Ectodermal cell (in vitro differentiated cells): ENCODE measurements at regions not wholly inside any gene's neighbourhood (a gene's known extent, or its start where the extent isn't known, plus 50 kb on each side); places are given as distances from the start of the nearest gene placed in this dataset.
"Not testable (repeated sequence)": the region's sequence is repeated elsewhere in the genome, so short reads cannot be mapped to it uniquely, and the experiment has no call there.

Source experiments
- H3K27ac ChIP-seq: 2 replicates; pipeline ENCODE4 v1.7.0; 2013; ENCODE audit warnings: mild to moderate bottlenecking, low read depth, low read length; ENCODE audit not compliant: insufficient read depth, poor library complexity, severe bottlenecking
- H3K27me3 ChIP-seq: 2 replicates; pipeline ENCODE4 v1.7.0; 2013; ENCODE audit warnings: mild to moderate bottlenecking, low read length; ENCODE audit not compliant: insufficient read depth, control insufficient read depth, poor library complexity, severe bottlenecking
- H3K36me3 ChIP-seq: one replicate; pipeline ENCODE4 v1.7.0; 2013; ENCODE audit warnings: low read length; ENCODE audit not compliant: control insufficient read depth, insufficient read depth
- H3K4me1 ChIP-seq: one replicate; pipeline ENCODE4 v1.7.0; 2013; ENCODE audit warnings: low read length; ENCODE audit not compliant: control insufficient read depth, insufficient read depth
- H3K4me3 ChIP-seq: 2 replicates; pipeline ENCODE4 v1.7.0; 2013; ENCODE audit warnings: low read depth, low read length, control low read depth; ENCODE audit not compliant: insufficient read depth
- H3K9me3 ChIP-seq: 2 replicates; pipeline ENCODE4 v1.7.0; 2013; ENCODE audit warnings: mild to moderate bottlenecking, low read length, moderate library complexity; ENCODE audit not compliant: control insufficient read depth
- WGBS, 2 experiments: methylation state at CpG; one replicate each; pipeline ENCODE4 v1.1.7; 2013; ENCODE audit warnings: missing lambda C conversion rate in 2 of 2; 5-methylcytosine and 5-hydroxymethylcytosine counted together

DNA sequence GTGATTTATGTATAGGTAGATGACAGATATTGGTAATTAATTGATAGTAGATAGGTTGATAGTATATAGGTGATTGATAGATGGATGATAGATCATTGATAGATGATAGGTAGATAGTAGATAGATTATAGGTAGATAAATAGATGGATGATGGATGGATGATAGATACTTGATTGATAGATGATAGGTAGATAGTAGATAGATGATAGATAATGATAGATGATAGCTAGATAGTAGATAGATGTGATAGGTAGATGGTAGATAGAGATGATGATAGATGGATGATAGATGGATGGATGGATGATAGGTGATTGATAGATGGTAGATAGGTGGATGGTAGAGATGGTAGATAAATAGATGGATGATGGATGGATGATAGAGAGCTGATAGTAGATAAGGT lies 62.0 kb upstream of the SAMD11 start:
- peaks cover 9% of the 10 kb centered on the region for H3K27me3 ChIP-seq
- no peak overlapping the region for H3K27ac ChIP-seq
- H3K9me3 ChIP-seq = no peaks in the 10 kb centered on the region
- no peak overlapping the region for H3K4me3 ChIP-seq
- no peaks in the 10 kb centered on the region for H3K4me1 ChIP-seq
- H3K36me3 ChIP-seq = no peaks in the 10 kb centered on the region

DNA sequence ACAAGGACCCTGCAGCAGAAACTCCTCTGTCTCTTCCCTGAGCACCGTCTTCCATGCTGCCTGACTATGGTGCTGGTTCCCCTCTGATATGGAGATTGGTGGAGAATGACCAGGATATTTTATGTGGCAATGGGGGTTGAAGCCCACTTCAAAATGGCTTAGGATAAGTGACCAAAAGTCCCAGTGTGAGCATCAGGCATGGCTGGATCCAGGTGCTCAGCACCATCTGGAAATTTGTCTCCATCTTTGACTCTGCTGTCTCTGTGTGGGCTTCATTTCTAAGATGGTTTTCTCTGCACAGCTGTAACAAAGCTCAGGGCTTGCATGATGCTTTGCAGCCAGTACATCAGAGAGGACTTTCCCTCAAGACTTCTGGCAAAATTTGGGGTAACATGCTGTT lies 61.1 kb upstream of the SAMD11 start:
- not testable (repeated sequence) for H3K4me3 ChIP-seq, H3K4me1 ChIP-seq, H3K9me3 ChIP-seq, H3K36me3 ChIP-seq, H3K27ac ChIP-seq
- 0% methylated on average over 1 of the region's 1 CpG; no CpG with 5 or more reads in 1 of the 2 experiments for WGBS, 2 experiments
- H3K27me3 ChIP-seq = peaks cover 14% of the 10 kb centered on the region

DNA sequence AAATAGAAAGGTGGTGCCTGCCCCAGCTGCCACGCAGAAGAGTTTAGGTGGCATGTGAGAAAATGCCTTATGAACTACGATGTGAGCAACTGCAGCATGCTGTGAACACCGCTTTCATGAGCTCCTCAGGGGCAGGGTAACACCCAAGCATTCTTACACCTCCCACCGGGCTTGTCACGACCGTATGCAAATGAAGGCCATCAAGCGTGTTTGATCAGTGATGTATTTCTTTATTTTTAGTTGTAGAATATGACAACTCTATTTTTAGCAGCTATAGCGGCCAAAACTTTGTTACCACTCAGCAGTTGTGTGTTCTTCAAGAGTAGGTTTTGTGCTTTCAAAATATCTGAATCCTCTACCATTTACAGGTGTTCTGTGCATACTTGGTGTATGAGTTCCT lies 58.1 kb upstream of the SAMD11 start:
- H3K4me1 ChIP-seq, H3K36me3 ChIP-seq, H3K9me3 ChIP-seq, H3K27ac ChIP-seq, H3K4me3 ChIP-seq: not testable (repeated sequence)
- 64 to 79% methylated on average over 5 to 8 of the region's 8 CpGs for WGBS, 2 experiments
- H3K27me3 ChIP-seq = peaks cover 39% of the 10 kb centered on the region

DNA sequence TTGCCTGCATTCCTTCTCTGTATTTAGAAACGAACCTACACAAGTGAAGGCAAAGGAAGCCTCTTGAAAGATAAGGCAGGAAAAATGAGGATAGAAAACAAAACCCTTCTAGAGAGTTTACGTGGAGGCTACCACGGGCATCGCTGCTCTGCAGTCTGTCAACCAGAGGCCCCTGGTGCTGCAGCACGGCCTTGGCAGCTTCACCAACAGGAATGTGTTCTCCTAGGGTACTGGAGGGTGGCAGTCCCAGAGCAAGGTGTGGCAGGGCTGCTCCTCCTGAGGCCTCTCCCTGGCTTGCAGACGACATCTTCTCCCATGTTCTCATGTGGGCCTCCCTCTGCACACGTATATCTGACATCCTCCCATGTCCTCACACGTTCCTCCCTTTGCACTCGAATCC lies 57.6 kb upstream of the SAMD11 start:
- 78 to 81% methylated on average over 9 of the region's 9 CpGs for WGBS, 2 experiments
- Histone ChIP-seq H3K9me3 (no peaks in the 10 kb centered on the region), H3K27ac (no peak overlapping the region), H3K4me3 (no peak overlapping the region), H3K36me3 (no peaks in the 10 kb centered on the region), H3K27me3 (peaks cover 43% of the 10 kb centered on the region), H3K4me1 (no peaks in the 10 kb centered on the region)

DNA sequence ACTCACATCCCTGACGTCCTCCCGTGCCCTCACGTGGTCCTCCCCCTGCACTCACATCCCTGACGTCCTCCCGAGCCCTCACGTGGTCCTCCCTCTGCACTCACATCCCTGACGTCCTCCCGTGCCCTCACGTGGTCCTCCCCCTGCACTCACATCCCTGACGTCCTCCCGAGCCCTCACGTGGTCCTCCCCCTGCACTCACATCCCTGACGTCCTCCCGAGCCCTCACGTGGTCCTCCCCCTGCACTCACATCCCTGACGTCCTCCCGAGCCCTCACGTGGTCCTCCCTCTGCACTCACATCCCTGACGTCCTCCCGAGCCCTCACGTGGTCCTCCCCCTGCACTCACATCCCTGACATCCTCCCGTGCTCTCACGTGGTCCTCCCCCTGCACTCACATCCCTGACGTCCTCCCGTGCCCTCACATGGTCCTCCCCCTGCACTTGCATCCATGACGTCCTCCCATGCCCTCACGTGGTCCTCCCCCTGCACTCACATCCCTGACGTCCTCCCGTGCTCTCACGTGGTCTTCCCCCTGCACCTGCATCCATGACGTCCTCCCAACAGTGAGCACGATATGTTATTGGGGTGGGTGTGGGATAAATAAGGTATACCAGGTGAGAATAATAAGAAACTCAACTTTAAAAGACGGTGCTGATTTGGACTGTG lies 57.0 kb upstream of the SAMD11 start:
- peaks cover 50% of the 10 kb centered on the region for H3K27me3 ChIP-seq
- not testable (repeated sequence) for H3K36me3 ChIP-seq, H3K4me3 ChIP-seq, H3K9me3 ChIP-seq, H3K27ac ChIP-seq, H3K4me1 ChIP-seq
- 59 to 61% methylated on average over 31 to 33 of the region's 33 CpGs for WGBS, 2 experiments

DNA sequence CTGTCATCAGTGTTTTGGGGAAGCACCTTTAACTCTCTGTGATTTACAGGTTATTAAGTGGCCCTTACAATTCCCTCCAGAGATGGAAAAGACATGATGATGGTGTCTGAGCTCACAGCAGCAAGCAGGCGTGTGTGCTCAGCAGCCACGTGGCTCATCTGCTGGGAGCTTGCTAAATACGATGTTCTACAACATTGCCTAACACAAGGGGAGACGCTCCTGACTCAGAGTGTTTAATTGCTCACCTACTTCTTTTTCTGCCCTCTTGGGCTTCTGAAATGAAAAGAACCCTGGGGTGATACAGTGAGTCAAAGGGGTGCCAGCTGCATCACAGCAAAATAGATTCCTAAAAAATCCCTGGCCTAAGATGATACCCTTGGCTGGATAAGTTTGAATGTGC lies 56.2 kb upstream of the SAMD11 start:
- H3K27ac ChIP-seq, H3K9me3 ChIP-seq, H3K36me3 ChIP-seq, H3K4me1 ChIP-seq, H3K4me3 ChIP-seq: not testable (repeated sequence)
- H3K27me3 ChIP-seq = peaks cover 56% of the 10 kb centered on the region
- 38 to 50% methylated on average over 4 of the region's 4 CpGs for WGBS, 2 experiments

DNA sequence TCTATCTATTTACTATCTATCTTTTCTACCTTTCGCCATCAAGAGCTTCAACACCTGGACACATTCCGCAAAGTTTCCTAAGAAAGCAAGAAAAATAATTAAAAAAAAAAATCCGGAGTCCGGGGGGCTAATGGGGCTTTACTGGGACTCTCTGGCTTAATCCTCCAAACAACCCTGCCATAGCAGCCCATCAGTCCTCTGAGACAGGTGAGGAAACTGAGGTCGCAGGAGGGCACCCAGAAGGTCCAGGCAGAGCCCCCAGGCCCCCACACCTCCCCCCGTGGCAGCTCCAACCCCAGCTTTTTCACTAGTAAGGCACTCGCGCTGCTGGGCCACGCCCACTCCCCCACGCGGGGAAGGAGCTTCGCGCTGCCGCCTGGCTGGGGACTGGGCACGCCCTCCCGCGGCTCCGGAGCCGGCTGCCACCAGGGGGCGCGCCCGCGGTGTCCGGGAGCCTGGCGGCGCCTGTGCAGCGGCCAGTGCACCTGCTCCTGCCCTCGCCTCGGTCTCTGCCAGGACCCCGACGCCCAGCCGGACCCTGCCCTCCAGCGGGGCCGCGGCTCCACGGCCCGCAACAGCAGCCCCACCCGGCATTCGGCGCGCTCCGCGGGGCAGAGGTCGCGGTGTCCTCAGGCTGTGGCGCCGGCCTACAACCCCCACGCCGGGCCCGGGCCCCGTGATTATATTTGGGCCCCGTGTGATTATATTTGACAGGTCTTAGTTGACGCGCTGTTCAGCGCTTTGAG lies 54.1 kb upstream of the SAMD11 start:
- peaks cover 56% of the 10 kb centered on the region for H3K27me3 ChIP-seq
- no peak overlapping the region for H3K4me3 ChIP-seq
- no peaks in the 10 kb centered on the region for H3K36me3 ChIP-seq
- WGBS, 2 experiments = 14% methylated on average over 53 to 55 of the region's 55 CpGs
- no peak overlapping the region for H3K27ac ChIP-seq
- no peaks in the 10 kb centered on the region for H3K4me1 ChIP-seq
- H3K9me3 ChIP-seq = no peaks in the 10 kb centered on the region
